ENCODE measurements at regions not wholly inside any gene's neighbourhood (a gene's known extent, or its start where the extent isn't known, plus 50 kb on each side); places are given as distances from the start of the nearest gene placed in this dataset.
"Not testable (repeated sequence)": the region's sequence is repeated elsewhere in the genome, so short reads cannot be mapped to it uniquely, and the experiment has no call there.

DNA sequence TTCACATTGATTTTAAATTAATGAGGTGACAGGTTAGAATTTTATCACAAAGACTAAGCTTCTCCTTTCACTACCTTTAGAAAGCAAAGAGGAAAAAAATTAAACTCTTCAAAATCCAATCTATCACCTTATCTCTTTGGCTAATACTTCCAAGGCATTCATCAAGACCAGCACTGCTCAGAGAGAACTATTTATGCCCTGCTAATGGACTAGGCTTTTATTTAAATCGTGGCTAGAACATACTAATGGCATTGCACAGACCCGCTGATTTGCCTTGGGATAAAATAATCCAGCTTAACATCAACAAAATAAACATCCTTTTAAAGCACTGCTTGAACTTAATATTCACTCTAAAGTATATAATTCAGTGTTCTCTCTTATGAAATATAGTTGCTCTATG is 880.4 kb downstream of the HACE1 start:
- no peak for DNase-seq

DNA sequence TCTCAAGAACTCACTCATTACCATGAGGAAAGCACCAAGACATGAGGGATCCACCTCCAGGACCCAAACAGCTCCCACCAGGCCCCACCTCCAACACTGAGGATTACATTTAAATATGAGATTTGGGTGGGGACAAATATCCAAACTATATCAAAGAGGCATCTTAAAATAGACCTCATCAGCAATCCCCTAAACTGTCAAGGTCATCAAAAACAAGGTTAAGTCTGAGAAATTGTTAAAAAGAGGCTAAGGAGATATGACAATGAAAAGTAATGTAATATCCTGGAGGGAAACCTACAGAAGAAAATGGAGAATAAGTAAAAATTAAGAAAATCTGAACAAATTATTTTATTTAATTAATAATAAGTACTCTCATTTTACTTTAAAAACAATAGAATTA is 922.3 kb downstream of the HACE1 start:
- DNase-seq, result no peak

DNA sequence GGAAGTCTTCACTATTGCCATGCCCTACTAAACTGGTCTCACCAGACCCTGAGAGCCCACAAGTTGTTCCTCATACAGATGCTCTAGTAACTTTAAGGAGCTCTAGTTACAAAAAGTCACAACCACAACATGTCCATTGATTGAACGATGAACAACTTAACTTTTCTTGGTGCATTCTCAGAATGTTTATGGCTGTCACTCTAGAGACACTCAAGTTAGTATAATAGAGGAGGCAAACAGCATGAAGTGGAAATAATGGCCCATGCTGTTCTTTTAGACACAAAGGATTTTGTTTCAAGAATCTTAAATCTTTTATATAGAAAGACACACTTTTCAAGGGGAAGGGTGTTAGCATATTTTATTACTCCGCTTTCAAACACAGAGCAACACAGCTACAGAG is 934.4 kb downstream of the HACE1 start:
- DNase-seq, result no peak

DNA sequence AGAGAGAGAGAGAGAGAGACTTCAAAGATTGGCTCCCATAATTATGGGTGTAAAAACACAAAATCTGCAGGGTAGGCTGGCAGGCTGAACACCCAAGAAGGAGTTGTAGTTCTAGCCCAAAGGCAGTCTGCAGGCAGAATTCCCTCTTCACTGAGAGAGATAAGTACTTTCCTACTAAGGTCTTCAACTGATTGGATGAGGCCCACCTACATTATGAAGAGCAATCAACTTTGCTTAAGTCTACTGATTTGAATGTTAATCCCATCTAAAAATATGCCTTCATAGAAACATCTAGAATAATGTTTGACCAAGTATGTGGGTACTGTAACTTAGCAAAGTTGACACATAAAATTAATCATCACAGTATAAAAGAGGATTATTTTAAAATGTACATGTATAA is 949.7 kb downstream of the HACE1 start:
- DNase-seq, result no peak

DNA sequence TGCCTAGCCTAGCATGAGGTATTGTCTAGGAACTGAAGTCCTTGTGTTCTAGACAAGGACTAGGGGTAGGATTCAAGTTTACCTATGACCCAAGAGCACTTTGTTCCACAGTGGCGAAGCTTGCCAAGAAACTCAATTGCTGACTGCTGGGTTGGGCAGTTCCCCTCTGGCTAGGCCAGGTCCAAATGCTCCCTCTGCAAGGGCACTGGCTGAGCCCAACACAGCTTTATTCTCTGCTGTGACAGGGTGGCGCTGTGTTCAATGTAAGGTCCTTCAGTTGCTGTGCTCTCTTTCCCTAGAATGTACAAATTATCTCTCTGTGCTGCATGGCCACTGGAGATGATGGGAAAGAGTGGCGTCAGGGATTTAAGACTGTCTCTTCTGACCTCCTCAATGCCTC is 950.8 kb downstream of the HACE1 start:
- no peak for DNase-seq

DNA sequence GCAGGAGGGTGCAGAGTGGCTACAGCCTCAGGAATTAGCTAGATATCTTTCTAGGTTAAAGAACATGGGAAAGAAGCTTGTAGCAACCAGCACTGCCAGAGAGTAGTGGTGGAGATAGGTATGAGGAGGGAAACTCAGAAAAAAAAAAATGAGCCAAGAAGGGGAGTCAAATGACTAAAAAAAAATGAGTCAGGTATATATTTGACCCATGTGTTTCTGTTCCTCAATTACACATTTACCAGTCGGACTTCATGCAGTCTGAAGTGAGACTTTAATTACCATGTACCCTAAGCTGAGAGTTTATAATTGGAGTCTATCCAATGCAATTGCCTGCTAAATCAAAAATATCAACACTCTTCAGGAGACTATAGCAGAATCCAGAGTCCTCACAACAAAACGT is 964.6 kb downstream of the HACE1 start:
- no peak for DNase-seq

DNA sequence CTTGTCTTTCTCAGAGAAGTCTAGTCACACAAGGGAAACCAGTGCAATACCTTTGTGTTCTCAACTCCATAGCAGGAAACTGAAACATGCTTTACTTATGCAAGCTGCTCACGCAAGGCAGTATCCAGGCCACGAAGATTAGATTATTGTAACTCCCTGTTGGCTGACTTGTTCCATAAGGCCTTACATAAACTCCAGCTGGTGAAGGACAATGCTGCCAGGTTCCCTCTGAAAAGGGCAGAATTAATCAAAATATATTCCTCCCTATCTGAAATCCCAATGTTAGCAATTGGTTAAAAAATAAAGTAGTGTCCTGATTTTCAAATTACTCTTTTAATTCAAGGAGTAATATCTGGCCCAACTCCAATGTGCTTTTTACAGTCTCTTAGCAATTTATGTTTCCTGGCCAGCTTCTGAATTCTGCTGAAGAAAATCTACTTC is 966.6 kb downstream of the HACE1 start:
- DNase-seq, result no peak

DNA sequence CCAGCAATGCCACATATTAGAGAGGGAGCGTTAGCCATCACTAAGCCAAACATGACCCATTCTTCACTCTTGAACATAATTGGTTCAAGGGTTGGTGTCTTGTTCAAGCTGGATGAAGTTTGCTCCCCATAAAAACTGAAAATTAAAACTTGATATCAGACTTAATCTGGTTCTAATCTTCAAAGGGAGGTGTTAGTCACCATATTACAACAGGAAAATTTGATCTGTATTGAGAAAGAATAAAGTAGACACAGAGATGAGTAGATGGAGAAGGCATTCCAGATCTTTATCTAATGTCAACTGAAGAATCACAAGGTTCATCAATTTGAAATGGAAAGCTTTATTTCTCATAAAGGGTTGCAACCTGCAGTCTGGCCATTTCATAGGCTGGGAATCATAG is 972.8 kb downstream of the HACE1 start:
- no peak for DNase-seq

DNA sequence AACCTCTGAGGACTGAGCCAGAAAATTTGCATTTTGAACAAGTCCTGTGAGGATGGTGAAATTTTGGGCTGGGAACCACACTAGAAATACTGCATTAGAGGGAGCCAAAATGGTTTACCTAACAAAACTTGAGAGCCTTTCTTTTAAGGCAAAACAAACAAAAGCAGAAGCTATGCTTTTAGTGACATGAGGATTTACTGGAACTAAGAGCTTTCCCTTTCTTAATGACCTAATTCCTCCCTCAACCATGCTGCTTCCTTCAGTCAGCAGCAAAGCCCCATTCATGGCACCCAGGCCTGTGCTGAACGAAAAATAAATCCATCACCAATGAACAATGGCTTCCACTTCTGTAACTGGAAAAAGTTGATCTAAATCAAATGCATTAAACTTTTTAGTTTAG is 974.3 kb downstream of the HACE1 start:
- DNase-seq, result no peak

DNA sequence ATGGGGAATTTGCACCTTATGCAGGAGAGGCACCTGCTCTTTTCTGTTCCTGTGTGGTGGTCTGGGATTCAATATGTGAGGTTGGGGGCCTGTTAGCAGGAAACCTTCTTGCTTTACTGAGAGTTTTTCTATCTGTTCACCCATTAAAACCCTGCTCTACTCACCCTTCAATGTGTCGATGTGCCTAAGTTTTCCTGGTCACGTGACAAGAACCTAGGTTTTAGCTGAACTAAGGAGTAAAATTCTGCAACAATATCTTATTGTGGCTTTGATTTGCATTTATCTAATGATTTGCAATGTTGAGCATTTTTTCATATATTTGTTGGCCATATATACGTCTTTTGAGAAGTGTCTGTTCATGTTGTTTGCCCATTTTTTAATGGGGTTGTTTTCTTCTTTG is 979.9 kb downstream of the HACE1 start:
- DNase-seq, result no peak

DNA sequence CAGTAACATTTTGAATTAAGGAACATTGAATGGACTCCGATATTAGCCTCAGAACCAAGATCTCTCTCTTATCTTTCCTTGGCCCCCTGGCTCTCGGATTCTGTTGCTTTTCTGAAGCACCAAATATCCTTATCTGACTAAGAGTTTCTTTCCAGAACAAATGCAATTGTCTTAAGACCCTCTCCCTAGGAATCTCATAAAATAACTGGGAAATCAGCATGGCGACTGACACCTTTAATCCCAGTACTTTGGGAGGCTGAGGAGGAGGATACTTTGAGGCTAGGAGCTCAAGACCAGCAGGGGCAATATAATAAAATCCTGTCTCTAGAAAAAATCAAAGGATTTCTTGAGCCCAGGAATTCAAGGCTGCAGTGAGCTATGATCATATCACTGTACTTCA is 984.5 kb downstream of the HACE1 start:
- DNase-seq, result no peak

DNA sequence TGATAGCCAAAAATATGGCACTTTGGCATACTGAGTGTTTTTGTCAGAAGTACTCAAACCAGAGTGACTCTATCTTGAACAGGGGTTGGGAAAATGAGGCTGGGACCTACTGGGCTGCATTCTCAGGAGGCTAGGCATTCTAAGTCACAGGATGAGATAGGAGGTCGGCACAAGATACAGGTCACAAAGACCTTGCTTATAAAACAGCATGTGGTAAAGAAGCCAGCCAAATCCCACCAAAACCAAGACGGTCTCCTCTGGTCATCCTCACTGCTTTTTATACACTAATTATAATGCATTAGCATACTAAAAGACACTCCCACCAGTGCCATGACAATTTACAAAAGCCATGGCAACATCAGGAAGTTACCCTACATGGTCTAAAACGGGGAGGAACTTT is 985.1 kb downstream of the HACE1 start:
- no peak for DNase-seq

DNA sequence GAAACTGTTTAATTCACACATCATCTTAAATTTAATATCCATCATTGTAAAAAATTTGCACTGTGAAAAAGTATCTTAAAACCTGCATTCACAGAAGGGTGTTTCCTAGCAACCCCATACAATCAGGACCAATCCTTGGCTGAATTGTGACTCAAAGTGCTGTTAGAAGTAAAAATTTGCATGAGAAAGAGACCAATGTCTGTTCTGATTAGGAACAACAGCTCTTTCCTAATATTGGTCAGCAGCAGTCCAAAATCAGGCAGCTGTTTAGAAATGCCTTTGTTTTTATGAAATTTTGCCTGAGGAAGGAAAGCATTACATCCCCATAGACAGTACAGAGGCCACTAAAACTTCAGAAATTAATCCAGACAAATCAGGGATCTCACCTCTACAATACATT is 987.0 kb downstream of the HACE1 start:
- DNase-seq, result no peak

DNA sequence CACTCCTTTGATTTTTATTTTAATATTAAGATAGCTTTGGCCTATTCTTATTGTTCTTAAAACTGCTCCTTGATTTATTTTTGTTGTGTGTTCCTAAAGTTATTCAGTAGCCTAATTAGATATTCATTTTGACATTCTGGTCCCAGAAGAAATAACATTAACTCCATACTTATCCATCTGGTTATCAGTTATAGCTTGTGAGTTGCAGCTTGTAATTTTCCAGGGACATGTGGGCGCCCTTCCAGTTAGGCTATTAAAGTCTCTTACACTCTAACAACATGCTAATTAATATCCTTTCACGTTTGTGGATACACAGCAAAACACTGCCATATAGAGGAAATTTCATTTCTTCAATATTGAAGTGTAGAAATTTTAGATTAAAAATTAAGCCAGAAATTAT is 987.5 kb downstream of the HACE1 start:
- no peak for DNase-seq

DNA sequence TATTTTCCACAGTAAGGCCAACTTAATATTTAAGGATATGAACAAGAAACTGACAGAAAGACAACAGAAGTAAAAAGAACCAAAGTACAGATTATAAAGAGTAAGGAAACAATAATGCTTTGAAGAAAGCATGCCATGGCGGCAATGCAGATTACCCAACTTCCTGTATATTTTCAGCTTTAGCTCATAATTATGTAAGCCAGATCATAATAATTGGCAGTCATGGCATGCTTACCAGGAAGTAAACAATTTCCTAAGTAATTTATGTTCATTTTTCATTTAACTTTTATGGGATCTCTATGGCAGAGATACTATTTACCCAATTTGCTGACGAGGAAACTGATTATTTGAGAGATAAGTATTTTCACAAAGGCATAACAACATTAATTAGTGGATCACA is 988.7 kb downstream of the HACE1 start:
- no peak for DNase-seq

DNA sequence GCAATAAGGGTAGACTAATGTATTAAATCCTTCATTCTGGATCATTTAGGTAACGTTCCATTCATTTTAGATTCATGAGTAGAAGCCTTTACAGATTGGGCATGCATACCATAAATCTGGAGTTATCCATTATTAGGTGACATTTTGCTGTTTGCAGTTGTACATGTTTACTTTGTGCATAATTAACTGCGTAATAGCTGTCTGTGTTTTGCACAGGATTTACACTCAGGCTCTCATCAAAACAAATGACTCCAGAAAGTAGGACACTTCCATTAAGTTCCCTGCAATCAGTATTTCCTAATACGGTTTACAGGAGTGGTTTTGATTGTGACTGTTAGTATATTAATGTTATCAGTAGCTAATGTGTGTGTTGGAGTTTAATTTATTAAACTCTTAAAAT is 997.4 kb downstream of the HACE1 start:
- DNase-seq, result no peak

DNA sequence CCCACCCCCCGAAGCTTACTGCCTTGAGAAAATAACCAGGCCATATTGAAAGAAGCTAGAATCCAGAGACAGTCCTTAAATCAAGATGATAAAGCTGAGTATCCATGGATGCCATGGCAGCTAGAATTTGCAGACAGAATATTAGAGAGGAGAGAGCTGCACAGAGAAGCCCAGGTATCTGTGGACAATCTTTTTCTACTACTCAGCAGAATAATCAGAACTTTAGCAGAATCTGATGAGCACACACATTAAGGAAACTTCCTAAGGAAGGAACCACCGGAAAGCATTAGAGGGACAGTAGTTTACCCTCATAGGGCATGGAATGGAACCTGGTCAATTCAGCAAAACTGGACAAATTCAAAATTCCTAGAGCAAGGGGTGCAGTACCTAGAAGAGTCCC is 1001.7 kb downstream of the HACE1 start:
- DNase-seq, result no peak

DNA sequence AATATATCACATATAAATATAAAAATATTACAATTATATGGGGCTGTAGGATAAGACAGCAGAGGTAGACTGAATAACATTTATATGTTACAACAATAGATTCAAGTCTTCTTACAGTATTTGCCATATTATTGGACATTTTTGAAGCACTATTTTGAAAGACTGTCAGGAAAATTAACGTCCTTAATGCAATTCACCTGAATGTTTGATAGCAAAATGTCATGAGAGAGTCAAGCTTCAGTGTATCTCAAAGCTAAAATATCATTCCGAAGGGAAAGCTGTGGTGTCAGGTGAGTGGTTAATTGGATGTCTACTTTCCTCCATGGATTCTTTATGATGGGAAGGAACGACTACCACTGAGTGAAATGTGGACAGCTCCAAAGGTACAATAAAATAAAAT is 1004.0 kb downstream of the HACE1 start:
- no peak for DNase-seq

DNA sequence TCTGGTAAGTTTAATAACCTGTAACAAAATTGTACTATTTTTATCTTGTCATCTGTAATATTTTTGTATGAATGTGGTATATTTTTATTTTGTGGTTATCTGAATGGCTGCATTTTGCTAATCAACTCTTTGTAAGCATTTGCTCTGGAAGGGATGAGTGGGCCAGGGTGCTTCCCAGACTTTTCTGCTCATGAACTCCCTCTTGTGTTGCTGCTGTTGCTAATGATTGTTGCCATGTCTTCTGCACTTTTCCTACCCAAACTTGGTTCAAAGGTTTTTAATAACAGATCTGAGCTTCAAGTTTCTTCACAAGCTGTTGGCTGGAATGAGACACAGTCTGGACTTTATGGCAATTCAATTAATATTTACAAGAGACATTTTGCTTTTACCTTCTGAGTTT is 1005.7 kb downstream of the HACE1 start:
- DNase-seq, result no peak

DNA sequence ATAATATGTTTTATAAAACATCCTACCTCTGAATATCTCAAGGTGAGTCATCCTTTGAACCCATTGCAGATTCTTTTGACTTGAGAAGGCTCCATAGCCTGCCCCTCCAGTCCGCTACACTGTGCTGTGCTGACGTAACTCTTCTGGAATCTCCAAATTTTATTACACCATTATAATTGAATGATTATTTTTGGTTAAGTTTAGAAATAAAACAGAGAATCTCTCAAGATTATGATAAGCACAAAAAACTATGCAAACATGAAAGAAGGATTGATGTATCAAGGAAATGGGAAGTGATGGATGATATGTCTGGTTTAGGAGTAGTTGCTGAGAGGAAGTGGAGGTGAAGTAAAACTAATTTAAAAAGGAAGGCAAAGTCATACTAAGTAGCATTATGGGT is 1021.3 kb downstream of the HACE1 start:
- no peak for DNase-seq

DNA sequence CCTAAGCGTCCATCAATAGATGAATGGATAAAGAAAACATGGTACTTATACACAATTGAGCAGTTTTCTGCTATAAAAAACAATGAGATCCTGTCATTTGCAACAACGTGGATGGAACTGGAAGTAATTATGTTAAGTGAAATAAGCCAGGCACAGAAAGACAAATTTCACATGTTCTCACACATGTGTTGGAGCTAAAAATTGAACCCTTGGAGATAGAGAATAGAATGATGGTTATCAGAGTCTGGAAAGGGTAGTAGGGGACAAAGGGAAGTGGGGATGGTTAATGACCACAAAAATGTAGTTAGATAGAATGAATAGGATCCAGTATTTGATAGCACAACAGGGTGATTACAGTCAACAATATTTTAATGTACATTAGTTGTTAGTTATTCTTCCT is 1033.5 kb downstream of the HACE1 start:
- DNase-seq, result no peak

DNA sequence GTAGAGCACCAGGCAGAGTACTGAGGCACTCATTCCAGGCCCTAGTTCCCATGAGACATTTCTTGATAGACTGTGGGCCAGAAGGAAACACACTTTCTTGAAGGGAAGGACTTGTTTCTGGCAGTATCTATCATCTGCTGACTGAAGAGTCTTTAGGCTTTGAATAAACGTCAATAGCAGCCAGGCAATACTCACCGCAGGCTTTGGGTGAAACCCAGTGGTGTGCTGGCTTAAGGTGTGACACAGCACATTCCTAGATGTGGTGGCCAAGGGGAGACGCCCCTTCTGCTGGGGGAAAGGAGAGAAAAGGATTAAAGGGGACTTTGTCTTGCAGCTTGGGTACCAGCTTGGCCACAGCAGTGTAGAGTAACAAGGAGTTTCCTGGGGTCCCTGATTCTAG is 1039.6 kb downstream of the HACE1 start:
- DNase-seq, result no peak

DNA sequence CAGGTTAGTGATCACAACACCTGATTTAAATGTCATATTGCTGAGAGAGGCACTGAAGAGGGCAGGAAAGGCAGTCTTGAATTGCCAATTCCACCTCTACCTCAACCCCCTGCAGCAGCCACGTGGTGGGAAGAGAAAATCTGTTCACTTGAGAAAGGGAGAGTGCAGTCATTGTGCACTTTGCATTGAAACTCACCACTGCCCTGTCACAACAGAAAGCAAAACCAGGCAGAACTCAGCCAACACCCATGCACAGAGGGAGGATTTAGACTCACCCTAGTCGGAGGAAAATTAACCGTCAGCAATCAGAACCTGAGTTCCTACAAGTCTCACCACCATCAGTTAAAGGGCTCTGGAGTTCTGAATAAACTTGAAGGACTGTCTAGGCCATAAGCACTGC is 1040.2 kb downstream of the HACE1 start:
- DNase-seq, result no peak

DNA sequence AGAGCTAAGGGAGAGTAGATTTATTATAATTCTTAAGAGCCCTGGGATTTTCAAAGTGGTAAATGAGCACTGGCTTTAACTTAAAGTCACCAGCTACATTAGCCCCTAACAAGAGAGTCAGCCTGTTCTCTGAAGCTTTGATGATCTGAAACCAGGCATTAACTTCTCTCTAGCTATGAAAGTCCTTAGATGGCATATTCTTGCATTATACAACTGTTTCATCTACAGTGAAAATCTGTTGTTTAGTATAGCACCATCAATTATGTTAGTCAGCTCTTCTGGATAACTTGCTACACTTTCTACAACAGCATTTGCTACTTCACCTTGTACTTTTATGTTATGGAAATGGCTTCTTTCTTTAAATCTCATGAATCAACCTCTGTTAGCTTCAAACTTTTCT is 1046.7 kb downstream of the HACE1 start:
- DNase-seq, result no peak

DNA sequence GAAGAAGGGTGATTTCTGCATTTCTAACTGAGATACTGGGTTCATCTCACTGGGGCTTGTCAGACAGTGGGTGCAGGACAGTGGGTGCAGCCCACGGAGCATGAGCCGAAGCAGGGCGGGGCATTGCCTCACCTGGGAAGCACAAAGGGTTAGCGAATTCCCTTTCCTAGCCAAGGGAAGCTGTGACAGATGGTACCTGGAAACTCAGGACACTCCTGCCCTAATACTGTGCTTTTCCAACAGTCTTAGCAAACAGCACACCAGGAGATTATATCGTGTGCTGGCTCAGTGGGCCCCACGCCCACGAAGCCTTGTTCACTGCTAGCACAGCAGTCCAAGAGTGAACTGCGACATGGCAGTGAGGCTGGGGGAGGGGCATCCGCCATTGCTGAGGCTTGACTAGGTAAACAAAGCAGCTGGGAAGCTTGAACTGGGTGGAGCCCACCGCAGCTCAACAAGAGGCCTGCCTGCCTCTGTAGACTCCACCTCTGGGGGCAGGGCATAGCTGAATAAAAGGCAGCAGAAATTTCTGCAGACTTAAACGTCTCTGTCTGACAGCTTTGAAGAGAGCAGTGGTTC is 1057.7 kb downstream of the HACE1 start:
- not testable (repeated sequence) for DNase-seq

All from amygdala (tissue), 56 donors.